Fibroblast of the aortic adventitia (primary cell): ENCODE measurements at regions not wholly inside any gene's neighbourhood (a gene's known extent, or its start where the extent isn't known, plus 50 kb on each side); places are given as distances from the start of the nearest gene placed in this dataset.

Source experiments
- DNase-seq: peaks from one replicate; pipeline ENCODE4 v3.0.0-alpha.2; 2010; ENCODE audit warnings: low read depth
- H3K4me3 ChIP-seq: 2 replicates; pipeline ENCODE4 v1.5.1; 2011; ENCODE audit warnings: low read depth, mild to moderate bottlenecking, control low read depth, low read length, moderate library complexity
- CTCF ChIP-seq: IDR thresholded peaks from 2 replicates; pipeline ENCODE4 v1.5.1; 2011; ENCODE audit warnings: mild to moderate bottlenecking, low read length, control low read depth, inconsistent platforms; ENCODE audit not compliant: insufficient read depth

- no peak for DNase-seq
- no peak for TF ChIP-seq CTCF
- no peak overlapping the region for H3K4me3 ChIP-seq
Measured at GRCh38 chr4:174099712-174100111, 183.8 kb downstream of the FBXO8 start.

- no peak for DNase-seq
Measured at GRCh38 chr4:174096999-174097398, 186.5 kb downstream of the FBXO8 start.

GRCh38 chr4:174096456-174096855, 187.0 kb downstream of the FBXO8 start:
- no peak for TF ChIP-seq CTCF
- DNase-seq, result no peak

More at GRCh38 chr4:174096999-174097398, 186.5 kb downstream of the FBXO8 start:
- TF ChIP-seq CTCF, result no peak
- no peak overlapping the region for H3K4me3 ChIP-seq

GRCh38 chr4:174091130-174091529, 192.3 kb downstream of the FBXO8 start:
- H3K4me3 ChIP-seq, result no peak overlapping the region
- DNase-seq, result no peak
- TF ChIP-seq CTCF, result no peak

More at GRCh38 chr4:174096456-174096855, 187.0 kb downstream of the FBXO8 start:
- no peak overlapping the region for H3K4me3 ChIP-seq

- H3K4me3 ChIP-seq, result no peak overlapping the region
- no peak for TF ChIP-seq CTCF
- no peak for DNase-seq
Measured at GRCh38 chr4:174089711-174090110, 193.8 kb downstream of the FBXO8 start.

- TF ChIP-seq CTCF, result no peak
- DNase-seq, result no peak
- no peak overlapping the region for H3K4me3 ChIP-seq
Measured at GRCh38 chr4:174088795-174089194, 194.7 kb downstream of the FBXO8 start.
